Fibroblast of the aortic adventitia (primary cell): ENCODE measurements at regions not wholly inside any gene's neighbourhood (a gene's known extent, or its start where the extent isn't known, plus 50 kb on each side); places are given as distances from the start of the nearest gene placed in this dataset.

Experiments
- DNase-seq: peaks from one replicate; pipeline ENCODE4 v3.0.0-alpha.2; 2010; ENCODE audit warnings: low read depth
- H3K4me3 ChIP-seq: 2 replicates; pipeline ENCODE4 v1.5.1; 2011; ENCODE audit warnings: low read depth, mild to moderate bottlenecking, control low read depth, low read length, moderate library complexity
- CTCF ChIP-seq: IDR thresholded peaks from 2 replicates; pipeline ENCODE4 v1.5.1; 2011; ENCODE audit warnings: mild to moderate bottlenecking, low read length, control low read depth, inconsistent platforms; ENCODE audit not compliant: insufficient read depth

GRCh38 chr16:8381814-8382213, 208.5 kb downstream of the TMEM114 start:
- no peak overlapping the region for H3K4me3 ChIP-seq
- no peak for TF ChIP-seq CTCF
- no peak for DNase-seq

GRCh38 chr16:8380311-8380710, 210.0 kb downstream of the TMEM114 start:
- no peak for DNase-seq
- TF ChIP-seq CTCF: no peak
- H3K4me3 ChIP-seq: no peak overlapping the region

- DNase-seq: no peak
- H3K4me3 ChIP-seq: no peak overlapping the region
- TF ChIP-seq CTCF: no peak
These were observed 212.4 kb downstream of the TMEM114 start for GRCh38 chr16:8377864-8378263.

- H3K4me3 ChIP-seq: no peak overlapping the region
- no peak for DNase-seq
- TF ChIP-seq CTCF: no peak
These were observed 213.5 kb downstream of the TMEM114 start for GRCh38 chr16:8376858-8377257.

GRCh38 chr16:8376430-8376829, 213.9 kb downstream of the TMEM114 start:
- H3K4me3 ChIP-seq: no peak overlapping the region
- DNase-seq: no peak

GRCh38 chr16:8375232-8375587, 215.1 kb downstream of the TMEM114 start:
- no peak for DNase-seq
- no peak for TF ChIP-seq CTCF
- H3K4me3 ChIP-seq: no peak overlapping the region

More at GRCh38 chr16:8376430-8376829, 213.9 kb downstream of the TMEM114 start:
- no peak for TF ChIP-seq CTCF

GRCh38 chr16:8374586-8375231, 215.6 kb downstream of the TMEM114 start:
- H3K4me3 ChIP-seq: no peak overlapping the region
- no peak for DNase-seq
- no peak for TF ChIP-seq CTCF
